ENCODE measurements at regions not wholly inside any gene's neighbourhood (a gene's known extent, or its start where the extent isn't known, plus 50 kb on each side); places are given as distances from the start of the nearest gene placed in this dataset.

GRCh38 chr1:189180057-189180456 lies 1297.6 kb downstream of the BRINP3 start:
- Histone ChIP-seq H3K27ac (no peak overlapping the region), H3K9me3 (peaks cover 0 to 9% (median 0%) of the 10 kb centered on the region in 8 donors), H3K27me3 (replicated peaks in 1 of 7) (no peaks in the 10 kb centered on the region), H3K36me3 (no peaks in the 10 kb centered on the region), H3K4me1 (no peaks in the 10 kb centered on the region), H3K4me3 (no peak overlapping the region)
- no peak for DNase-seq
- intact Hi-C loops (cut with DNase I; ENCODE audit: low total_unique reads), result no loop called here
- no peak for TF ChIP-seq POLR2A (IDR thresholded peaks at IDR 0.05)
- TF ChIP-seq POLR2AphosphoS5 (IDR thresholded peaks at IDR 0.05), result no peak
- TF ChIP-seq CTCF (IDR thresholded peaks at IDR 0.05 in 8 of 11, conservative IDR thresholded peaks at IDR 0.05 in 3 of 11), result no peak

- no peaks in the 10 kb centered on the region for H3K27me3 ChIP-seq (replicated peaks in 1 of 7)
- no peaks in the 10 kb centered on the region for H3K36me3 ChIP-seq
- TF ChIP-seq CTCF (IDR thresholded peaks at IDR 0.05 in 8 of 11, conservative IDR thresholded peaks at IDR 0.05 in 3 of 11), result no peak
- TF ChIP-seq POLR2A (IDR thresholded peaks at IDR 0.05), result no peak
- no peak for TF ChIP-seq POLR2AphosphoS5 (IDR thresholded peaks at IDR 0.05)
- no peak overlapping the region for H3K27ac ChIP-seq
- WGBS, 5 donors, result 48 to 65% (median 51%) methylated on average over 2 of the region's 2 CpGs
- no peak for DNase-seq
- H3K9me3 ChIP-seq, result peaks cover 0 to 8% (median 1%) of the 10 kb centered on the region in 8 donors
- no peaks in the 10 kb centered on the region for H3K4me1 ChIP-seq
- no peak overlapping the region for H3K4me3 ChIP-seq
- intact Hi-C loops (cut with DNase I; ENCODE audit: low total_unique reads), result no loop called here
Measured at GRCh38 chr1:189185097-189185496, 1292.6 kb downstream of the BRINP3 start.

GRCh38 chr1:189192741-189193520 lies 1284.7 kb downstream of the BRINP3 start:
- Histone ChIP-seq H3K9me3 (peaks cover 0 to 24% (median 8%) of the 10 kb centered on the region in 8 donors), H3K36me3 (no peaks in the 10 kb centered on the region), H3K27me3 (replicated peaks in 1 of 7) (no peaks in the 10 kb centered on the region), H3K4me3 (no peak overlapping the region), H3K4me1 (no peaks in the 10 kb centered on the region), H3K27ac (no peak overlapping the region)
- no peak for DNase-seq
- TF ChIP-seq CTCF (IDR thresholded peaks at IDR 0.05 in 8 of 11, conservative IDR thresholded peaks at IDR 0.05 in 3 of 11) (no peak), POLR2A (IDR thresholded peaks at IDR 0.05) (no peak), POLR2AphosphoS5 (IDR thresholded peaks at IDR 0.05) (no peak)
- intact Hi-C loops (cut with DNase I; ENCODE audit: low total_unique reads), result no loop called here
- WGBS, 5 donors, result 73 to 88% (median 80%) methylated on average over 2 of the region's 2 CpGs

GRCh38 chr1:189205863-189206262 lies 1271.8 kb downstream of the BRINP3 start:
- WGBS, 5 donors, result 36 to 61% (median 46%) methylated on average over 2 of the region's 2 CpGs
- Histone ChIP-seq H3K9me3 (peaks cover 0 to 6% (median 0%) of the 10 kb centered on the region in 8 donors), H3K27me3 (replicated peaks in 1 of 7) (no peaks in the 10 kb centered on the region), H3K36me3 (no peaks in the 10 kb centered on the region), H3K27ac (no peak overlapping the region), H3K4me1 (no peaks in the 10 kb centered on the region), H3K4me3 (no peak overlapping the region)
- intact Hi-C loops (cut with DNase I; ENCODE audit: low total_unique reads), result no loop called here
- TF ChIP-seq POLR2AphosphoS5 (IDR thresholded peaks at IDR 0.05) (no peak), CTCF (IDR thresholded peaks at IDR 0.05 in 8 of 11, conservative IDR thresholded peaks at IDR 0.05 in 3 of 11) (no peak), POLR2A (IDR thresholded peaks at IDR 0.05) (no peak)
- DNase-seq, result no peak
